ENCODE measurements at regions not wholly inside any gene's neighbourhood (a gene's known extent, or its start where the extent isn't known, plus 50 kb on each side); places are given as distances from the start of the nearest gene placed in this dataset.
A peak's percentile ranks its signal among the peaks of the same experiment; 100 is the strongest.

DNA sequence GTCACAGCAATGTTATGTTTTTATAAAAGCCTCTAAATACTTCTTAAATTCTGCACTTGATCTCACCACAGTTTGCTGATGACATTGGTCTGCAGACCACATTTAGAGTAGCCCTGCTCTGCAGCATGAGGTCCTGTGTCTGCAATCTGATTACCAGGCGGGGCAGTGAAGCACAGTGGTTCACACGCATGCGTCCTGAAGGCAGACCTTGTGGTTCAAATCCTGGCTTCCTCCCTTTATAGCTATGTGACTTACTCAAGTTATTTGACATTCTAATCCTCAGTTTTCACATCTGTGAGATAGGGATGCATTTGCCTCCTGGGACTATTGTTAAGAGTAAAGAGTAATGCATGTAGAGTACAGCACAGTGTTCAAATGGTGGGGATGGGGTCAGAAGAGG lies 50.3 kb downstream of the BMAL2 start:
- no peak for DNase-seq (ENCODE audit: low spot score)

GRCh38 chr12:27383429-27384260 lies 51.0 kb downstream of the BMAL2 start:
- DNase-seq (ENCODE audit: low spot score) = peak; percentile 64

DNA sequence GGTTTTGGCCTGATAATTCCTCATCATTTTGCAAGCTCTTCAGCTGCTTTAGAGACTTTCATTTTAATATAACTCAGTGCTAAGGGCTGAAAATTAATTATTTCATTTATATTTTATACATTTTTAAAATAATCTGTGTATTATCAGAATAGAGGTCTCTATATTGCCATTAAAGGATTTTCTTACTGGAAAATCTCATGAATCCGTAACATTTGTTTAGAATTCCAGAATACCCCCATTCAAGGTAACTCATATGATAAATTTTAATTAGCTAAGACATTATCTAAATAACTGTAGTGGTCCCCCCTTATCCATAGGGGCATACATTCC lies 51.6 kb downstream of the BMAL2 start:
- DNase-seq (ENCODE audit: low spot score) = no peak

DNA sequence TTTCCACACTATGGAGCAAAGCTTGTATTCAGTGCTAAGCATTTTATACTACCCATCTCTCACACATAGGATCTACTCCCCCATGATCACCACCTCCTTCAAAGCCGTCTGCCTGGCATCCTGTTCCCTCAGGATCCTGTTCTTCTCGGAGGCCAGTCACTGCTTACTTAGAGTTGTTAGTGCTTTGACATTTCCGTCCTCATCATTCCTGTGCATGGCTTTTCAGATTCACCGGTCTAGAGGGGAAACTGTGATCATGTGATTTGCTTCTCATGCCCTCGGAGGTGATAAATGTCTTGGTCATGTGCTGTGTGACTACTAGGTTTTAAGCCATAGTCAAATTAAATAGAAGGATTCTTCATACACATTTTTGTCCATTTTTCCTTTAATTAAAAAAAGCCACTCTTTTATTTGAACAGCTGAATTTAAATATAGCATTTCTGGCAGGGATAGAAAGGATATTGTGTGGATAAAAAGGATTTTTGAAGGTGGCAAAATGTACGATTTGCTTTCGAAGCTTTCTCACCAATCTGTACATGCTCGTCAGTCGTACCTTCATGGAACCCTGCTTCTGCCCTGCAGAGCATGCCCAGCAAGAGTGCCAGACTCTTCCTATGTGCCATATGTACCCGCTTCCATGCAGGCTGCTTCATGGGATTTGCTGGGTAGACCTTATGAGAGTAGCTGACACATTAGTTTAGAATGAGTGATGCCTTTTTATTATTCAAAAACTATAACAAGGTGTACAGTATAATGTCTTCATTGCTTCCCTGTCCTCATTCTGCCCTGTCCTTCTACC lies 53.3 kb downstream of the BMAL2 start:
- no peak for DNase-seq (ENCODE audit: low spot score)

DNA sequence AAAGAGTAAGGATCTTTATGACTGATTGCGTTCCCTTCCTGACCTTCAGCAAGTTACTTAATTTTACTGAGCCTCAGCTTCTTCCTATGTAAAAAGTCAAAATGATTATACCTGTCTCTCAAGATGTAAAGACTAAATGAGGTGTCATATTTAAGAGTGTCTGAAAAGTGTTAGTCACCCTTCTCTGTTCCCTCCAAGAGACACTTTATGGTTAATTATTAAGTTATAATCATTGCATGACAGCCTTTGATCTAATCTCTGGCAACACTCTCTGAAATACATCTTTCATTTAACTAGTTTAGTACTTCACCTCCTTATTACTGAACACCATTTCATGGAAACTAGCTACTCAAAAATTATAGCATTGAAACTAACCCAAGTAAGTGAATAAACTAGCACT lies 54.8 kb downstream of the BMAL2 start:
- DNase-seq (ENCODE audit: low spot score) = no peak

GRCh38 chr12:27388650-27389049 lies 56.0 kb downstream of the BMAL2 start:
- DNase-seq (ENCODE audit: low spot score) = no peak

DNA sequence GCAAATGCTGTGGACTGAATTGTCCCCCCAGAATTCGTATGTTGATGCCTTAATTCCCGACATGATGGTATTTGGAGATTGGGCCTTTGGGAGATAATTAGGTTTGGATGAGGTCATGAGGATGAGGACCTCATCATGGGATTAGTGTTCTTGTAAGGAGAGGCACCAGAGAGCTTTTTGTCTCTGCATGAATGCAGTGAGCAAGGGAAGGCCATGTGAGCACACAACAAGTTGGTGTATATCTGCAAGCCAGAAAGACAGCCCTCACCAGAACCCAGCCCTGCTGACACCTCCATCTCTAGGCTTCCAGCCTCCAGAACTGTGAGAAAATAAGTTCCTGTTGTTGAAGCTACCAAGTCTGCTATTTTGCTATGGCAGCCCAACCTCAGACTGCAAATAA lies 51.9 kb upstream of the SMCO2 start:
- DNase-seq (ENCODE audit: low spot score) = no peak

GRCh38 chr12:27396216-27396815 lies 50.2 kb upstream of the SMCO2 start:
- DNase-seq (ENCODE audit: low spot score) = no peak

All from CD4-positive, alpha-beta T cell treated with Interleukin-2 at 100 ng/mL for 4 hours (primary cell).